ENCODE measurements at regions not wholly inside any gene's neighbourhood (a gene's known extent, or its start where the extent isn't known, plus 50 kb on each side); places are given as distances from the start of the nearest gene placed in this dataset.
"Not testable (repeated sequence)": the region's sequence is repeated elsewhere in the genome, so short reads cannot be mapped to it uniquely, and the experiment has no call there.

DNA sequence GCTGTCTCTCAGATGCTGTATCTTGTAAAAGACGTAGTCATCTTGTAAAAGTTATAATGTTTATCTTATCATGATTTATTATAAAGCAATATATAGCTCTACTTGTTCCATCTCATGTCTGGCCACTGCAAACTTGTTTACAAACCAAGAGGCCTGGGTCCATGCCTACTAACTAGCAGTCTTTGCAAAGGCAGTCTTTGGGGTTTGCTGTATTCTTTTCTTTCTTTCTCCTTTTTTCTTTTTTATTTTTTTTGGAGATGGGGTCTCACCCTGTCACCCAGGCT, 272.6 kb downstream of the GATA3 start:
- Histone ChIP-seq H3K4me2 (no peak overlapping the region), H3K4me1 (peaks cover 9% of the 10 kb centered on the region; the same call in 1 of the 2 replicates), H3K36me3 (no peaks in the 10 kb centered on the region), H3K27me3 (no peaks in the 10 kb centered on the region), H3K9me3 (no peaks in the 10 kb centered on the region), H3K27ac (no peak overlapping the region), H4K20me1 (no peaks in the 10 kb centered on the region), H3K4me3 (no peak overlapping the region), H3K9ac (no peak overlapping the region)
- TF ChIP-seq Cebpa-rat (IDR thresholded peaks at IDR 0.05) = no peak

DNA sequence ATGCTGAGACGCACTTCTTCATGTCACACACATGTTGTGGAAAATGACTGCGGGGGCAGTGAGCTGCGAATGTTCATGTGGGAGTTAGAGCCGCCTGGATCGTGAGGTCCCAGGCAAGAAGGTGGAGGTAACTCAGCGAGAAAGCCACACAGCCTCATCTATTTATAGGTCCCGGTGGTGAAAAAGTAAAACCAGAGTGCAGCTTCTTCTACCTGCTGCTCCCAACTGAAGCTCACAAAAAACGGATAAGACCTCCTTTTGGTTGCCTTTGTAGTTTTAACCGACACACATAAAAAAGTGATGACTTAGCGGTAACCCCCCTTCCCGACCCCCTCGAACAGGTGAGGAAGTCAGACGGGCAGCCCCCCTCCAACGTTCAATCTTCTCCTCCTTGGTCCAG, 276.9 kb downstream of the GATA3 start:
- H3K4me2 ChIP-seq = peak overlapping the region; percentile 97; the same call in 1 of the 2 replicates
- H3K4me1 ChIP-seq = peaks cover 22% of the 10 kb centered on the region
- no peaks in the 10 kb centered on the region for H3K36me3 ChIP-seq
- no peak for TF ChIP-seq Cebpa-rat (IDR thresholded peaks at IDR 0.05)
- no peak overlapping the region for H3K4me3 ChIP-seq
- no peaks in the 10 kb centered on the region for H4K20me1 ChIP-seq
- H3K9ac ChIP-seq = no peak overlapping the region
- no peaks in the 10 kb centered on the region for H3K27me3 ChIP-seq
- H3K27ac ChIP-seq = no peak overlapping the region
- H3K9me3 ChIP-seq = no peaks in the 10 kb centered on the region

DNA sequence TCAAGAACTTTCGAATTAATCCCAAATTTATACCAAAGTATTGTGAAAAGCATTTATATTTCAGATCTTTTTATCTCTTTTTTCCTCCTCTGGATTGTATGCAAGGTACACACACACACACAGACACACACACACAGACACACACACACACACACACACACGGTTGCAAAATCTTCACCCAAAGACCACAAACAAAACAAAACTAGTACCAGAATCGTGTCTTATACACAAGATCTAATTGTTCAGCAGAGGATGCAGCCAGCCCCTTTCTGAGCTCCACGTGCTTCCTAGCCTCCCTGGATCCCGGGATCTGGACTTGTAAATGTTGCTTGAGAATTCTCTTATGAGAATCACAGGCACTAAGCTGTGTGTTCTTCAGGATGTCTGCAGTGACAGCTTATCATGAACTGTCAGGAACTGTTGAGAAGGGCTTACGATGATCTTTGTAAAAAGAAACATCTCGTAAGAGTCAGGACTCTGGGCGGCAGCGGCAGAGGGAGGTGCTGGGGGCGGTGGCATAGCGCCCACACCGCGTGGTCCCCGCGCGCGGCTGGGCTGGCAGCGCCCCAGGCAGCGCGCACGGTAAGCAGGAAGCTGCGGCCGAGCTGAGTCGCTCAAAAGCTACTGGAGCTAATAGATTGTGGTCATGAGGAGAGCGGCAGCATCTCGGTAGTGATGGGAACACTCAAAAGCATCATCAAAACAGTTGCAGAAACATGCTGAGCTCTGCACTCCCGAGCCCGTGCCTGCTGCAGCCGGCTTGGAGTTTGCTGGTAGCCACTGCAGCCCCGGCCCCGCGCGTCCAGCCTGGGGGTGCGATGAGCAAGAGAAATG, 277.6 kb downstream of the GATA3 start:
- peaks cover 22% of the 10 kb centered on the region for H3K4me1 ChIP-seq
- H3K4me3 ChIP-seq = peak overlapping the region; percentile 61
- no peaks in the 10 kb centered on the region for H4K20me1 ChIP-seq

DNA sequence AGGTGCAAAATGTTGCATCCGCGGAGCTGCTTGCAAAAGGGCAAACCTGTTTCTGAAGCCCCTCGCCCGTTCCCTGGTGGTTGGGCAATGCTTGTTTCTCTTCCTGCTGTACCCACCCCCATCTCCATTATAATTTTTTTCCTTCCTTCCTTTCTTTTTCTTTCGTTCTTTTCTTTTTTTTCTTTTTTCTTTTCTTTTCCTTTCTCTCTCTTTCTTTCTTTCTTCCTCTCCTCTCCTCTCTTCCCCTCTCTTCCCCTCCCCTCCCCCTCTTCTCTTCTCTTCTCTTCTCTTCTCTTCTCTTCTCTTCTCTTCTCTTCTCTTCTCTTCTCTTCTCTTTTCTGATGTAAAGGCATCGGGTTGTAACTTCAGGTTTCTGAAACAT, 278.2 kb downstream of the GATA3 start:
- no peaks in the 10 kb centered on the region for H3K9me3 ChIP-seq
- H3K4me3 ChIP-seq = peak overlapping the region; percentile 61
- TF ChIP-seq Cebpa-rat (IDR thresholded peaks at IDR 0.05) = 0 out of 2 replicates have a peak, but pooled peaks have one; percentile 48
- H3K27me3 ChIP-seq = no peaks in the 10 kb centered on the region
- no peak overlapping the region for H3K9ac ChIP-seq
- H3K27ac ChIP-seq = no peak overlapping the region
- peaks cover 22% of the 10 kb centered on the region for H3K4me1 ChIP-seq
- H3K4me2 ChIP-seq = peak overlapping the region; percentile 97
- no peaks in the 10 kb centered on the region for H4K20me1 ChIP-seq
- H3K36me3 ChIP-seq = no peaks in the 10 kb centered on the region

More for the DNA sequence above, 277.6 kb downstream of the GATA3 start:
- H3K9ac ChIP-seq = no peak overlapping the region
- H3K36me3 ChIP-seq = no peaks in the 10 kb centered on the region
- no peak for TF ChIP-seq Cebpa-rat (IDR thresholded peaks at IDR 0.05)
- no peak overlapping the region for H3K27ac ChIP-seq
- peak overlapping the region; percentile 97 for H3K4me2 ChIP-seq
- no peaks in the 10 kb centered on the region for H3K9me3 ChIP-seq
- no peaks in the 10 kb centered on the region for H3K27me3 ChIP-seq

DNA sequence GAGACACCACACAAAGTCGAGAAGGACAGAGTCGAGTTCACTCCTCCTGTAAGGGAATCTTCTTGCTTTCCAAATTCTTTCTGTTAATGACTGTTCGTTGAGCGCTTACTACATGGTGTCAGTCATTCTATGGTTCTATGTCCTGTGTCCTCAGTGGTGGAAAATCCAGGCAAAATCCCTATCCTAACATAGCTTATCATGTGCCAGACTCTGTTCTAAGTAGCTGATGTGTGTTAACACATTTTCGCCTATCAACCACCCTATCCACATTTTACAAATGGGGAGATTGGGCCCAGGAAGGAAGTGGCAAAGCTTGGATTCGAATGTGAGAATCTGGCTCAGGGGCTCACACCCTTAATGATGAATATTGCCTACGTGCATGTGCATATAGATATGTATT, 280.1 kb downstream of the GATA3 start:
- Histone ChIP-seq H3K9me3 (no peaks in the 10 kb centered on the region), H3K4me3 (no peak overlapping the region), H3K4me2 (no peak overlapping the region)

DNA sequence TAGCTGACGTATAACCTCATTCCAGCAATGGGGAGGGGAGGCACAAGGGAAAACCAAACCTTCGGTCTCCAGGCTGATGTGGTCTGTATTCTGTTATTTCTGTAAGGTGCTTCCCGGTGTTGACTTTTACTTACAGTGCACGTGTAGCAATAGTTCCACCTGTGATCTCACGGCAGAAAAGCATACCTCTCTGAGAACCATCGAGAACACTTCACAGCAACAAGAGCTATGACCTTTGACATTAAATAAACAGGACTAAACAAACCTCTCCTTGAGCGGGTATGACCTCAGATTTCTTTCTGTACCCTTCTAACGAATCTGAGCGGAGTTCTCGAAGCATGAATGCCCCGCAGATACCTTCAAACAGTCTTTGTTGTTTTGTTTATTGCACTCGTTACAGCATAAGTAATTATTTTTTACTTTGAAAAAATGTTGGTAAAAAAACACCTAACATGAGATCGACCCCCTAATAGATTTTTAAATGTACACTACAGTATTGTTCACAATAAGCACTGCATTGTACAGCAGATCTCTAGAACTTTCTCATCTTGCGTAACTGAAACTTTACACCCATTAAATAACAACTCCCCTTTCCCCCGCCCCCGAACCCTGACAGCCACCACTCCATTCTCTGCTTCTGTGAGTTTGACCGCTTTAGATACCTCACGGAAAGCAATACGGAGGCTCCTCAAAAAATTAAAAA, 282.3 kb downstream of the GATA3 start:
- no peaks in the 10 kb centered on the region for H3K9me3 ChIP-seq
- H3K27me3 ChIP-seq = no peaks in the 10 kb centered on the region
- H4K20me1 ChIP-seq = no peaks in the 10 kb centered on the region
- H3K4me3 ChIP-seq = no peak overlapping the region
- H3K9ac ChIP-seq = no peak overlapping the region
- no peak overlapping the region for H3K4me2 ChIP-seq
- H3K36me3 ChIP-seq = no peaks in the 10 kb centered on the region
- H3K27ac ChIP-seq = no peak overlapping the region
- peaks cover 16% of the 10 kb centered on the region for H3K4me1 ChIP-seq
- TF ChIP-seq Cebpa-rat (IDR thresholded peaks at IDR 0.05) = no peak

More for the DNA sequence above, 280.1 kb downstream of the GATA3 start:
- Histone ChIP-seq H3K27me3 (no peaks in the 10 kb centered on the region), H3K4me1 (peaks cover 22% of the 10 kb centered on the region), H3K27ac (no peak overlapping the region), H3K36me3 (no peaks in the 10 kb centered on the region), H3K9ac (no peak overlapping the region), H4K20me1 (no peaks in the 10 kb centered on the region)
- no peak for TF ChIP-seq Cebpa-rat (IDR thresholded peaks at IDR 0.05)

DNA sequence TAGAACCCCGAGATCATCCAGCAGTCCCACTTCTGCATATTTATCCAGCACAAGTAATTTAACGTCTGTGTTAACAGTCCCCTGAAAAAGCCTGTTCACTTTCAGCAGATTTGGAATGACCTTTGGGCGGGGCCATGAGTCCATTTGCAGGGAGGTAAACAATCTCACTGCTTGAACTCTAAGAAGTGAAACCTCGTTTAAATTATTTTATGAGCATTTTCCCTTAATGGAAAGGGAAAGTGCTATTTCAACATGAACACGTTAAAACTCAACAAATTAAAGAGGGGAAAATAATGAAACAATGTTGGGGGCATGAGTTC, 282.8 kb downstream of the GATA3 start:
- Histone ChIP-seq H3K36me3 (no peaks in the 10 kb centered on the region), H4K20me1 (no peaks in the 10 kb centered on the region), H3K27me3 (no peaks in the 10 kb centered on the region), H3K4me1 (peaks cover 12% of the 10 kb centered on the region), H3K9ac (no peak overlapping the region), H3K4me2 (no peak overlapping the region), H3K4me3 (no peak overlapping the region), H3K27ac (no peak overlapping the region), H3K9me3 (no peaks in the 10 kb centered on the region)
- no peak for TF ChIP-seq Cebpa-rat (IDR thresholded peaks at IDR 0.05)

DNA sequence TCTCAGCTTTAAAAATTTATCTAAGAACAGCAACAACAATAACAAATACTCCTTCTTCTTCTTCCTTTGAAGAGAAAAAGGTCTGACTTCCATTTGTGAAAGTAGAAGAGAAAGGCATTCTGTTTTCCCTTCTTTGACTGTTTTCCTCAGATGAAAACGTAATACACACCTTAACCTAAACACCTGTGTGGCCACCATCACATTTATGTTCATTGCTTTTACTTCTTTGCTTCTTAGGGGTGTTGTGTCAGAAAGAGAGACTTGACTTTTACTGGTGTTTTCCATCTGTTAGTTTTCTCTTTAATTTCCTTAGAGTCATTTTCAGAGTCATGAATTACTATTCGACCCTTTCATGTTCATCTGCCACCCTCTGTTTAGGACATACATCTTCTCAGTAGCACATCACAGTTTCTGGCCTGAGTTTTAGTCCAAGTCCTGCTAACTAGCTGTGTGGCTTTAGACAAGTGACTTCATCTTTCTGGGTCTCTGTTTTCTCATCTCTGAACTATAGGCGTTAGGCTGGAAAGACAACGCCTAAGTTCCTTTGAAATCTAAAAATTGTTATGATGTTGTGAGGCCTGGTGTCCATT, 283.8 kb downstream of the GATA3 start:
- no peak overlapping the region for H3K9ac ChIP-seq
- peaks cover 3% of the 10 kb centered on the region for H3K4me1 ChIP-seq
- no peak for TF ChIP-seq Cebpa-rat (IDR thresholded peaks at IDR 0.05)
- H3K27me3 ChIP-seq = no peaks in the 10 kb centered on the region
- H3K36me3 ChIP-seq = no peaks in the 10 kb centered on the region
- no peaks in the 10 kb centered on the region for H4K20me1 ChIP-seq
- no peak overlapping the region for H3K27ac ChIP-seq
- no peak overlapping the region for H3K4me2 ChIP-seq
- H3K4me3 ChIP-seq = no peak overlapping the region
- no peaks in the 10 kb centered on the region for H3K9me3 ChIP-seq

DNA sequence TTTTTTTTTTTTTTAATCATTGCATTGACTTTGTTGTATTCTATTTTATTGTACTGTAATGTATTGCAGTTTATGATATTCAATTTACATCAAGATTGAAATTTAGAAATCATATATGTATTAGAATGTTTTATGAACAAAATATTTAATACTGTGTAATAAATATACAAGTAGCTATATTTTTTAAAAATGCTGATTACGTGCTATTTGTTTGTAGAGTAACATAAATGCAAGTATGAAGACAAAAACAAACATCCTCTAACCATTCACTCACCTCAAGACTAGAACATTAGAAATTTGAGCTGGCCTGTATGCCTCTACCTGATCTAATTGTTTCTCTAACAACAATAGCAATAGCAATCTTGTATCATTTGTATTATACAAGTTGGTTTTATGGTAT, 290.3 kb downstream of the GATA3 start:
- Histone ChIP-seq H3K4me2 (no peak overlapping the region), H3K9ac (no peak overlapping the region), H3K27ac (no peak overlapping the region), H3K27me3 (no peaks in the 10 kb centered on the region), H3K4me1 (no peaks in the 10 kb centered on the region), H3K36me3 (no peaks in the 10 kb centered on the region), H3K9me3 (no peaks in the 10 kb centered on the region), H3K4me3 (no peak overlapping the region), H4K20me1 (no peaks in the 10 kb centered on the region)
- no peak for TF ChIP-seq Cebpa-rat (IDR thresholded peaks at IDR 0.05)

DNA sequence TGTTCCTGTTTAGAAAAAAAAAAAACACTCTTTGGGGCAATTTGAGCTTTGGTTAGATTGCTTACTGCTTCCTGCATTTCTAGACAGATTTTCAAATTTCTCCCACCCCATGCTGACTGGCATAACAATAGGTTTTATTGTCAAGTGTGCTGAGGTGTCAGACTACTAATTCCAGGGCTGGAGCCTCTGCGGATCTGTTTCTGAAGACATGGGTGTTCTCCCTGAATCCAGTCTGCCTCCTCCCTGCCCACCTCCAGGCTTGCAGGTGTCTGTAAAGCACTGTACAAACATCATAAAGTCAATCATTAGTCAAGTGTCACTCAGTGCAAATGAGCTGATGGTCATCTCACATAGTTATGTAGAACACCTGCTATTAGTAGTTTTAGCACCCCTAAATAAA, 292.4 kb downstream of the GATA3 start:
- Histone ChIP-seq H3K36me3 (no peaks in the 10 kb centered on the region), H3K4me2 (no peak overlapping the region), H3K27ac (no peak overlapping the region), H3K4me1 (no peaks in the 10 kb centered on the region), H3K27me3 (no peaks in the 10 kb centered on the region), H3K4me3 (no peak overlapping the region), H4K20me1 (no peaks in the 10 kb centered on the region), H3K9me3 (no peaks in the 10 kb centered on the region), H3K9ac (no peak overlapping the region)
- TF ChIP-seq Cebpa-rat (IDR thresholded peaks at IDR 0.05) = no peak

DNA sequence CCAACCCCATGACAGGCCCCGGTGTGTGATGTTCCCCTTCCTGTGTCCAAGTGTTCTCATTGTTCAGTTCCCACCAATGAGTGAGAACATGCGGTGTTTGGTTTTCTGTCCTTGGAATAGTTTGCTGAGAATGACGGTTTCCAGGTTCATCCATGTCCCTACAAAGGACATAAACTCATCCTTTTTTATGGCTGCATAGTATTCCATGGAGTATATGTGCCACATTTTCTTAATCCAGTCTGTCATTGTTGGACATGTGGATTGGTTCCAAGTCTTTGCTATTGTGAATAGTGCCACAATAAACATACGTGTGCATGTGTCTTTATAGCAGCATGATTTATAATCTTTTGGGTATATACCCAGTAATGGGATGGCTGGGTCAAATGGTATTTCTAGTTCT, 293.1 kb downstream of the GATA3 start:
- H4K20me1 ChIP-seq, H3K9ac ChIP-seq, H3K4me1 ChIP-seq, H3K36me3 ChIP-seq, H3K4me3 ChIP-seq, H3K27me3 ChIP-seq, H3K27ac ChIP-seq, H3K4me2 ChIP-seq, H3K9me3 ChIP-seq: not testable (repeated sequence)

Data from BLaER1 (cell line).